Smooth muscle cell (in vitro differentiated cells): ENCODE measurements at regions not wholly inside any gene's neighbourhood (a gene's known extent, or its start where the extent isn't known, plus 50 kb on each side); places are given as distances from the start of the nearest gene placed in this dataset.

Experiments used
- DNase-seq: peaks from one replicate; lab custom pipeline; 2025; ENCODE audit not compliant: unreplicated experiment; lab: John Stamatoyannopoulos, UW
- H2AFZ ChIP-seq: fragments of 200-600 bp; sonication (generic); 2 replicates; pipeline ENCODE4 v1.6.0; 2016; ENCODE audit warnings: antibody characterized with exemption, low read depth, mild to moderate bottlenecking
- H3F3A ChIP-seq: fragments of 200-600 bp; sonication (generic); 2 replicates; pipeline ENCODE4 v1.6.0; 2017; ENCODE audit warnings: antibody characterized with exemption, low read depth
- H3K27ac ChIP-seq: fragments of 200-600 bp; sonication (generic); 2 replicates; pipeline ENCODE4 v1.5.1; 2016; ENCODE audit warnings: low read depth, mild to moderate bottlenecking
- H3K27me3 ChIP-seq: fragments of 200-600 bp; sonication (generic); 2 replicates; pipeline ENCODE4 v1.6.1; 2016; ENCODE audit warnings: low read depth, mild to moderate bottlenecking
- H3K36me3 ChIP-seq: fragments of 200-600 bp; sonication (generic); 2 replicates; pipeline ENCODE4 v1.5.1; 2016; ENCODE audit warnings: low read depth
- H3K4me1 ChIP-seq: fragments of 200-600 bp; sonication (generic); 2 replicates; pipeline ENCODE4 v1.5.1; 2016; ENCODE audit warnings: low read depth
- H3K4me2 ChIP-seq: fragments of 200-600 bp; sonication (generic); 2 replicates; pipeline ENCODE4 v1.6.0; 2016; ENCODE audit warnings: mild to moderate bottlenecking
- H3K4me3 ChIP-seq: fragments of 200-600 bp; sonication (generic); 2 replicates; pipeline ENCODE4 v1.5.1; 2016; ENCODE audit warnings: mild to moderate bottlenecking
- H3K79me2 ChIP-seq: fragments of 200-600 bp; sonication (generic); 2 replicates; pipeline ENCODE4 v1.6.0; 2016; ENCODE audit warnings: low read depth, mild to moderate bottlenecking
- H3K9ac ChIP-seq: fragments of 200-600 bp; sonication (generic); 2 replicates; pipeline ENCODE4 v1.6.0; 2016; ENCODE audit warnings: low read depth
- H3K9me3 ChIP-seq: fragments of 200-600 bp; sonication (generic); replicated peaks from 2 replicates; pipeline ENCODE4 v1.5.1; 2016; ENCODE audit warnings: low read depth
- H4K20me1 ChIP-seq: fragments of 200-600 bp; sonication (generic); 2 replicates; pipeline ENCODE4 v1.6.0; 2016; ENCODE audit warnings: low read depth
- CTCF ChIP-seq: fragments of 200-600 bp; sonication (generic); IDR thresholded peaks from 2 replicates; pipeline ENCODE4 v1.5.1; 2017; ENCODE audit warnings: borderline replicate concordance, mild to moderate bottlenecking, antibody characterized with exemption; ENCODE audit not compliant: insufficient read depth, poor library complexity, severe bottlenecking
- WGBS: methylation state at CpG from one replicate; pipeline ENCODE4 v1.1.7; 2016; ENCODE audit warnings: low lambda C conversion rate; 5-methylcytosine and 5-hydroxymethylcytosine counted together

GRCh38 chr21:31599563-31599962, 59.9 kb upstream of the SOD1 start:
- H3K36me3 ChIP-seq: no peaks in the 10 kb centered on the region
- H3K4me1 ChIP-seq: no peaks in the 10 kb centered on the region
- H3K79me2 ChIP-seq: no peaks in the 10 kb centered on the region
- no peak overlapping the region for H2AFZ ChIP-seq
- TF ChIP-seq CTCF: no peak
- no peak overlapping the region for H3K27ac ChIP-seq
- WGBS: 72% methylated on average over 5 of the region's 5 CpGs
- no peaks in the 10 kb centered on the region for H4K20me1 ChIP-seq
- H3K27me3 ChIP-seq: no peaks in the 10 kb centered on the region
- H3F3A ChIP-seq: no peaks in the 10 kb centered on the region
- no peak overlapping the region for H3K4me3 ChIP-seq
- no peak overlapping the region for H3K9ac ChIP-seq
- H3K9me3 ChIP-seq: no peaks in the 10 kb centered on the region
- no peak overlapping the region for H3K4me2 ChIP-seq
- DNase-seq: no peak

DNA sequence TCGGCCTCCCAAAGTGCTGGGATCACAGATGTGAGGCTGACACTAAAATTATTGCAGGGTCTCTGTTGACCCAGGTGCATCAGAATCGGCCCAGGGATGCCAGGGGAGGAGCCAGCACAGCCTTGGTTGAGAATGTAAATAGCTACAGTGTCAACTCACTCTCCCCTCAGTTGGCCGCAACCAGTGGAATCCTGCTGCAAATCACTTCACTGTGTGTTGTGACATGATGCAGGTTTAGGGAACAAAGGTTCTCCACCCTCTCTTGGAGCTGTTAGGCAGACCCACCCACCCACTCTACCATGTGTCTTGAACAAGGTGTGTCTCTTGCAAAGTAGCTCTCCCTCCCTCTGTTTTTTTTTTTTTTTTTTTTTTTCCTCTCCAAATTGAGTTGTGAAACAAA, 60.5 kb upstream of the SOD1 start:
- no peaks in the 10 kb centered on the region for H4K20me1 ChIP-seq
- 81% methylated on average over 3 of the region's 3 CpGs for WGBS
- no peak overlapping the region for H3K9ac ChIP-seq
- H3K27me3 ChIP-seq: no peaks in the 10 kb centered on the region
- no peaks in the 10 kb centered on the region for H3K79me2 ChIP-seq
- H3K4me1 ChIP-seq: no peaks in the 10 kb centered on the region
- no peaks in the 10 kb centered on the region for H3K36me3 ChIP-seq
- no peaks in the 10 kb centered on the region for H3F3A ChIP-seq
- H3K4me2 ChIP-seq: no peak overlapping the region
- no peak overlapping the region for H3K27ac ChIP-seq
- no peak for DNase-seq
- no peak overlapping the region for H3K4me3 ChIP-seq
- H2AFZ ChIP-seq: no peak overlapping the region
- no peak for TF ChIP-seq CTCF
- no peaks in the 10 kb centered on the region for H3K9me3 ChIP-seq

GRCh38 chr21:31597683-31598082, 61.8 kb upstream of the SOD1 start:
- no peak for TF ChIP-seq CTCF
- H3K27ac ChIP-seq: no peak overlapping the region
- H3F3A ChIP-seq: no peaks in the 10 kb centered on the region
- H3K4me1 ChIP-seq: no peaks in the 10 kb centered on the region
- no peak for DNase-seq
- H3K4me2 ChIP-seq: no peak overlapping the region
- no peak overlapping the region for H2AFZ ChIP-seq
- no peaks in the 10 kb centered on the region for H3K79me2 ChIP-seq
- no peaks in the 10 kb centered on the region for H3K9me3 ChIP-seq
- H3K9ac ChIP-seq: no peak overlapping the region
- H4K20me1 ChIP-seq: no peaks in the 10 kb centered on the region
- H3K36me3 ChIP-seq: no peaks in the 10 kb centered on the region
- H3K27me3 ChIP-seq: no peaks in the 10 kb centered on the region
- no peak overlapping the region for H3K4me3 ChIP-seq
- WGBS: 90% methylated on average over 14 of the region's 14 CpGs

- H3K27ac ChIP-seq: no peak overlapping the region
- no peaks in the 10 kb centered on the region for H3K36me3 ChIP-seq
- TF ChIP-seq CTCF: no peak
- no peak overlapping the region for H2AFZ ChIP-seq
- H3K9ac ChIP-seq: no peak overlapping the region
- no peak for DNase-seq
- H3K4me3 ChIP-seq: no peak overlapping the region
- H3K79me2 ChIP-seq: no peaks in the 10 kb centered on the region
- no peaks in the 10 kb centered on the region for H3K27me3 ChIP-seq
- no peak overlapping the region for H3K4me2 ChIP-seq
- WGBS: 88% methylated on average over 8 of the region's 8 CpGs
- no peaks in the 10 kb centered on the region for H3K4me1 ChIP-seq
- no peaks in the 10 kb centered on the region for H4K20me1 ChIP-seq
- H3K9me3 ChIP-seq: no peaks in the 10 kb centered on the region
- no peaks in the 10 kb centered on the region for H3F3A ChIP-seq
These were observed 63.4 kb upstream of the SOD1 start for GRCh38 chr21:31596055-31596454.
